Esophagus squamous epithelium (tissue), 4 donors: ENCODE measurements at regions not wholly inside any gene's neighbourhood (a gene's known extent, or its start where the extent isn't known, plus 50 kb on each side); places are given as distances from the start of the nearest gene placed in this dataset.

Source experiments
- POLR2A ChIP-seq, 4 donors: fragments of 450-650 bp; IDR thresholded peaks; one replicate each; pipeline ENCODE4 v1.6.1; 2017; ENCODE audit warnings: antibody characterized with exemption in 4 of 4, mild to moderate bottlenecking in 4 of 4, moderate library complexity in 3 of 4
- TF ChIP-seq, protein P1 (sequence below), 6 experiments: fragments of 450-650 bp in 4 of 6; fragments of 200-600 bp in 2 of 6; sonication (generic) in 2 of 6; IDR thresholded peaks; one replicate each; pipeline ENCODE4 v1.5.1; 2016 to 2019; ENCODE audit warnings: antibody characterized with exemption in 6 of 6, mild to moderate bottlenecking in 4 of 6, moderate library complexity in 4 of 6

GRCh38 chr10:50992972-50993766, 81.1 kb upstream of the PRKG1 start:
- TF ChIP-seq, protein P1, sequence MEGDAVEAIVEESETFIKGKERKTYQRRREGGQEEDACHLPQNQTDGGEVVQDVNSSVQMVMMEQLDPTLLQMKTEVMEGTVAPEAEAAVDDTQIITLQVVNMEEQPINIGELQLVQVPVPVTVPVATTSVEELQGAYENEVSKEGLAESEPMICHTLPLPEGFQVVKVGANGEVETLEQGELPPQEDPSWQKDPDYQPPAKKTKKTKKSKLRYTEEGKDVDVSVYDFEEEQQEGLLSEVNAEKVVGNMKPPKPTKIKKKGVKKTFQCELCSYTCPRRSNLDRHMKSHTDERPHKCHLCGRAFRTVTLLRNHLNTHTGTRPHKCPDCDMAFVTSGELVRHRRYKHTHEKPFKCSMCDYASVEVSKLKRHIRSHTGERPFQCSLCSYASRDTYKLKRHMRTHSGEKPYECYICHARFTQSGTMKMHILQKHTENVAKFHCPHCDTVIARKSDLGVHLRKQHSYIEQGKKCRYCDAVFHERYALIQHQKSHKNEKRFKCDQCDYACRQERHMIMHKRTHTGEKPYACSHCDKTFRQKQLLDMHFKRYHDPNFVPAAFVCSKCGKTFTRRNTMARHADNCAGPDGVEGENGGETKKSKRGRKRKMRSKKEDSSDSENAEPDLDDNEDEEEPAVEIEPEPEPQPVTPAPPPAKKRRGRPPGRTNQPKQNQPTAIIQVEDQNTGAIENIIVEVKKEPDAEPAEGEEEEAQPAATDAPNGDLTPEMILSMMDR (IDR thresholded peaks at IDR 0.05), result no peak
- TF ChIP-seq POLR2A (IDR thresholded peaks at IDR 0.05), result no peak
